OCI-LY1 (cell line): ENCODE measurements at regions not wholly inside any gene's neighbourhood (a gene's known extent, or its start where the extent isn't known, plus 50 kb on each side); places are given as distances from the start of the nearest gene placed in this dataset.

Experiments
- H2AFZ ChIP-seq: fragments of 200-600 bp; sonication (generic), shearing (Covaris generic); 2 replicates; pipeline ENCODE4 v1.6.0; 2014; ENCODE audit warnings: antibody characterized with exemption, mild to moderate bottlenecking, low read length
- H3F3A ChIP-seq: fragments of 200-600 bp; sonication (generic), shearing (Covaris generic); 2 replicates; pipeline ENCODE4 v1.6.0; 2014; ENCODE audit warnings: mild to moderate bottlenecking, antibody characterized with exemption, low read length, moderate library complexity; ENCODE audit not compliant: insufficient read depth
- H3K27ac ChIP-seq: fragments of 200-600 bp; sonication (generic); 2 replicates; pipeline ENCODE4 v1.5.1; 2014; ENCODE audit warnings: low read length, mixed run types, mild to moderate bottlenecking, low read depth; ENCODE audit not compliant: poor library complexity, severe bottlenecking
- H3K27me3 ChIP-seq: fragments of 200-600 bp; sonication (generic); 2 replicates; pipeline ENCODE4 v1.6.0; 2014; ENCODE audit warnings: antibody characterized with exemption, mild to moderate bottlenecking, low read length, moderate library complexity; ENCODE audit not compliant: insufficient read depth
- H3K36me3 ChIP-seq: fragments of 200-600 bp; sonication (generic); 2 replicates; pipeline ENCODE4 v1.6.1; 2014; ENCODE audit warnings: mild to moderate bottlenecking, antibody characterized with exemption, low read length, moderate library complexity, mixed read lengths; ENCODE audit not compliant: insufficient read depth
- H3K4me1 ChIP-seq: fragments of 200-600 bp; sonication (generic); 2 replicates; pipeline ENCODE4 v1.5.1; 2014; ENCODE audit warnings: mild to moderate bottlenecking, low read length, moderate library complexity; ENCODE audit not compliant: insufficient read depth, severe bottlenecking
- H3K4me2 ChIP-seq: fragments of 200-600 bp; sonication (generic), shearing (Covaris generic); 2 replicates; pipeline ENCODE4 v1.6.1; 2014; ENCODE audit warnings: low read length
- H3K4me3 ChIP-seq: fragments of 200-600 bp; sonication (generic); 2 replicates; pipeline ENCODE4 v1.5.1; 2014; ENCODE audit warnings: low read length, low read depth, mild to moderate bottlenecking, mixed read lengths; ENCODE audit not compliant: poor library complexity, severe bottlenecking
- H3K79me2 ChIP-seq: fragments of 200-600 bp; shearing (Covaris generic); 2 replicates; pipeline ENCODE4 v1.6.1; 2016; ENCODE audit warnings: mixed run types, low read length, mixed read lengths; ENCODE audit not compliant: insufficient read depth
- H3K9ac ChIP-seq: fragments of 200-600 bp; sonication (generic), shearing (Covaris generic); 2 replicates; pipeline ENCODE4 v1.6.1; 2014; ENCODE audit warnings: mild to moderate bottlenecking, low read length, mixed read lengths
- H3K9me2 ChIP-seq: fragments of 200-600 bp; sonication (generic), shearing (Covaris generic); 2 replicates; pipeline ENCODE4 v1.6.1; 2014; ENCODE audit warnings: low read depth, mild to moderate bottlenecking, low read length, mixed read lengths
- H3K9me3 ChIP-seq: fragments of 200-600 bp; shearing (Covaris generic); 2 replicates; pipeline ENCODE4 v1.6.1; 2014; ENCODE audit warnings: low read length, mixed read lengths
- H4K20me1 ChIP-seq: fragments of 200-600 bp; sonication (generic), shearing (Covaris generic); 2 replicates; pipeline ENCODE4 v1.6.0; 2016; ENCODE audit warnings: mild to moderate bottlenecking, low read length; ENCODE audit not compliant: insufficient read depth
- CTCF ChIP-seq: fragments of 200-600 bp; sonication (generic), shearing (Covaris generic); IDR thresholded peaks from 2 replicates; pipeline ENCODE4 v1.5.1; 2017; ENCODE audit warnings: mild to moderate bottlenecking, antibody characterized with exemption, low read length, moderate library complexity, mixed read lengths
- EZH2 ChIP-seq: fragments of 200-600 bp; sonication (generic), shearing (Covaris generic); IDR thresholded peaks from 2 replicates; pipeline ENCODE4 v1.8.0; 2017; ENCODE audit warnings: borderline replicate concordance, mixed run types, mild to moderate bottlenecking, antibody characterized with exemption, low read length, moderate library complexity, mixed read lengths

GRCh38 chr17:72244494-72244893, 123.7 kb downstream of the SOX9 start:
- Histone ChIP-seq H3K4me3 (no peak overlapping the region), H3K79me2 (no peaks in the 10 kb centered on the region), H3F3A (no peaks in the 10 kb centered on the region), H3K27me3 (no peaks in the 10 kb centered on the region), H3K9me3 (no peaks in the 10 kb centered on the region), H2AFZ (no peak overlapping the region), H3K9me2 (no peaks in the 10 kb centered on the region), H3K36me3 (no peaks in the 10 kb centered on the region), H4K20me1 (no peaks in the 10 kb centered on the region), H3K4me2 (no peak overlapping the region), H3K27ac (no peak overlapping the region), H3K9ac (no peak overlapping the region), H3K4me1 (no peaks in the 10 kb centered on the region)
- TF ChIP-seq CTCF (no peak), EZH2 (no peak)

DNA sequence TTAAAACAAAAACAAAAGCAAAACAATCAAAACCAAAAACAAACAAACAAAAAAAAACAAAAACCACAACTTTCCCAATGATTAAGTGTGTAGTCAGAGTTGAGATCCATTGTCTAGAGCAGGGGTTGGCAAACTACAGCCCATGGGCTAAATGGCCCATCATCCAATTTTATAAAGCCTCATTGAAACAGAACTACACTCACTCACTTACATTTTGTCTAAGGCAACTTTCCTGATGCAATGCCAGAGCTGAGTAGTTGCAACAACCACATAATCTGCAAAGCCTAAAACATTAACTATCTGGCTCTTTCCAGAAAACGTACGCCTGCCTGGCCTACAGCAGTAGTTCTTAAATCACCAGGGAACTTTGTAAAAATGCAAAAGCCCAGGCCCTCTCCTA, 124.1 kb downstream of the SOX9 start:
- no peaks in the 10 kb centered on the region for H3K79me2 ChIP-seq
- no peak overlapping the region for H3K4me2 ChIP-seq
- H3K9me3 ChIP-seq = no peaks in the 10 kb centered on the region
- H4K20me1 ChIP-seq = no peaks in the 10 kb centered on the region
- H3K36me3 ChIP-seq = no peaks in the 10 kb centered on the region
- TF ChIP-seq CTCF = no peak
- TF ChIP-seq EZH2 = no peak
- no peak overlapping the region for H3K4me3 ChIP-seq
- H3K27ac ChIP-seq = no peak overlapping the region
- no peaks in the 10 kb centered on the region for H3K9me2 ChIP-seq
- H2AFZ ChIP-seq = no peak overlapping the region
- no peaks in the 10 kb centered on the region for H3K4me1 ChIP-seq
- H3F3A ChIP-seq = no peaks in the 10 kb centered on the region
- H3K27me3 ChIP-seq = no peaks in the 10 kb centered on the region
- no peak overlapping the region for H3K9ac ChIP-seq

GRCh38 chr17:72249441-72249840, 128.6 kb downstream of the SOX9 start:
- H3K27me3 ChIP-seq = no peaks in the 10 kb centered on the region
- no peaks in the 10 kb centered on the region for H3K36me3 ChIP-seq
- H3K27ac ChIP-seq = no peak overlapping the region
- no peaks in the 10 kb centered on the region for H3F3A ChIP-seq
- no peak overlapping the region for H3K9ac ChIP-seq
- H4K20me1 ChIP-seq = no peaks in the 10 kb centered on the region
- no peak overlapping the region for H3K4me2 ChIP-seq
- no peak overlapping the region for H2AFZ ChIP-seq
- H3K4me3 ChIP-seq = no peak overlapping the region
- H3K4me1 ChIP-seq = no peaks in the 10 kb centered on the region
- no peaks in the 10 kb centered on the region for H3K79me2 ChIP-seq
- TF ChIP-seq CTCF (no peak), EZH2 (no peak)
- no peaks in the 10 kb centered on the region for H3K9me3 ChIP-seq
- H3K9me2 ChIP-seq = no peaks in the 10 kb centered on the region
